Activated CD4-positive, alpha-beta memory T cell treated with anti-CD3 and anti-CD28 coated beads, Interleukin-2, amount 10 ng/mL, durations not matched to agents 7 days and 5 days (primary cell): ENCODE measurements at regions not wholly inside any gene's neighbourhood (a gene's known extent, or its start where the extent isn't known, plus 50 kb on each side); places are given as distances from the start of the nearest gene placed in this dataset.
"Not testable (repeated sequence)": the region's sequence is repeated elsewhere in the genome, so short reads cannot be mapped to it uniquely, and the experiment has no call there.

Experiments
- CTCF ChIA-PET: fragments of 350-600 bp; sonication (Branson Sonifier 250); formaldehyde crosslinking; loops from one replicate; lab custom pipeline; 2021; ENCODE audit warnings: antibody characterized with exemption, inconsistent platforms; lab: Charles Lee
- POLR2A ChIA-PET: fragments of 350-600 bp; sonication (Branson Sonifier 250); formaldehyde crosslinking; loops from one replicate; lab custom pipeline; 2021; ENCODE audit warnings: antibody characterized with exemption; lab: Charles Lee
- DNase-seq: peaks from one replicate; pipeline ENCODE4 v3.0.0-alpha.2; 2020
- H3K27ac Mint-ChIP-seq: one replicate; pipeline ENCODE4 v1.8.0; 2021; ENCODE audit warnings: mild to moderate bottlenecking, mixed read lengths
- H3K27me3 Mint-ChIP-seq: one replicate; pipeline ENCODE4 v1.8.0; 2021; ENCODE audit warnings: mixed read lengths
- H3K36me3 Mint-ChIP-seq: one replicate; pipeline ENCODE4 v1.8.0; 2021; ENCODE audit warnings: low read depth, mixed read lengths
- H3K4me1 Mint-ChIP-seq: one replicate; pipeline ENCODE4 v1.8.0; 2021; ENCODE audit warnings: mixed read lengths
- H3K4me3 Mint-ChIP-seq: one replicate; pipeline ENCODE4 v1.8.0; 2021; ENCODE audit warnings: mild to moderate bottlenecking, mixed read lengths
- H3K9me3 Mint-ChIP-seq: one replicate; pipeline ENCODE4 v1.8.0; 2021; ENCODE audit warnings: mixed read lengths

GRCh38 chr6:77136086-77136485 is 327.2 kb downstream of the HTR1B start:
- ChIA-PET CTCF (interaction anchor here (0.6 kb wide), 1 partner anchor 1473 kb away, joined by 3 read pairs; no protein-coding TSS in a partner anchor), POLR2A (interaction anchor here (0.7 kb wide), 1 partner anchor 1448 kb away, joined by 3 read pairs; no protein-coding TSS in a partner anchor)
- no peaks in the 10 kb centered on the region for H3K9me3 Mint-ChIP-seq
- no peaks in the 10 kb centered on the region for H3K36me3 Mint-ChIP-seq
- no peak for DNase-seq
- H3K4me3 Mint-ChIP-seq = no peak overlapping the region
- no peaks in the 10 kb centered on the region for H3K4me1 Mint-ChIP-seq
- H3K27ac Mint-ChIP-seq = no peak overlapping the region
- no peaks in the 10 kb centered on the region for H3K27me3 Mint-ChIP-seq

- ChIA-PET POLR2A (no interaction called here), CTCF (no interaction called here)
- DNase-seq = no peak
- Mint-ChIP-seq H3K27ac (no peak overlapping the region), H3K36me3 (no peaks in the 10 kb centered on the region), H3K9me3 (peaks cover 6% of the 10 kb centered on the region), H3K27me3 (no peaks in the 10 kb centered on the region), H3K4me3 (no peak overlapping the region), H3K4me1 (no peaks in the 10 kb centered on the region)
Observed at GRCh38 chr6:77133031-77133430, 330.3 kb downstream of the HTR1B start.

- POLR2A ChIA-PET = no interaction called here
- no peak overlapping the region for H3K4me3 Mint-ChIP-seq
Observed at GRCh38 chr6:77131426-77131825, 331.9 kb downstream of the HTR1B start.

GRCh38 chr6:77124604-77125003 is 338.7 kb downstream of the HTR1B start:
- Mint-ChIP-seq H3K9me3 (peaks cover 24% of the 10 kb centered on the region), H3K36me3 (no peaks in the 10 kb centered on the region), H3K4me3 (no peak overlapping the region), H3K4me1 (no peaks in the 10 kb centered on the region), H3K27me3 (no peaks in the 10 kb centered on the region), H3K27ac (no peak overlapping the region)
- ChIA-PET POLR2A (no interaction called here), CTCF (no interaction called here)
- DNase-seq = no peak

More at GRCh38 chr6:77131426-77131825, 331.9 kb downstream of the HTR1B start:
- Mint-ChIP-seq H3K36me3 (no peaks in the 10 kb centered on the region), H3K9me3 (peaks cover 14% of the 10 kb centered on the region), H3K4me1 (no peaks in the 10 kb centered on the region), H3K27ac (no peak overlapping the region), H3K27me3 (no peaks in the 10 kb centered on the region)
- no peak for DNase-seq
- CTCF ChIA-PET = no interaction called here

GRCh38 chr6:77123527-77123926 is 339.8 kb downstream of the HTR1B start:
- H3K27me3 Mint-ChIP-seq = no peaks in the 10 kb centered on the region

GRCh38 chr6:77106992-77107391 is 356.3 kb downstream of the HTR1B start:
- ChIA-PET POLR2A (no interaction called here), CTCF (no interaction called here)
- H3K9me3 Mint-ChIP-seq = peaks cover 2% of the 10 kb centered on the region
- DNase-seq = no peak
- no peaks in the 10 kb centered on the region for H3K4me1 Mint-ChIP-seq
- H3K36me3 Mint-ChIP-seq = no peaks in the 10 kb centered on the region
- no peaks in the 10 kb centered on the region for H3K27me3 Mint-ChIP-seq
- no peak overlapping the region for H3K4me3 Mint-ChIP-seq
- no peak overlapping the region for H3K27ac Mint-ChIP-seq

More at GRCh38 chr6:77123527-77123926, 339.8 kb downstream of the HTR1B start:
- DNase-seq = no peak
- CTCF ChIA-PET = no interaction called here
- no peaks in the 10 kb centered on the region for H3K36me3 Mint-ChIP-seq
- POLR2A ChIA-PET = no interaction called here
- no peak overlapping the region for H3K4me3 Mint-ChIP-seq
- H3K9me3 Mint-ChIP-seq = peaks cover 24% of the 10 kb centered on the region
- H3K27ac Mint-ChIP-seq = no peak overlapping the region
- H3K4me1 Mint-ChIP-seq = no peaks in the 10 kb centered on the region

- Mint-ChIP-seq H3K4me3 (no peak overlapping the region), H3K9me3 (no peaks in the 10 kb centered on the region), H3K27ac (no peak overlapping the region), H3K27me3 (no peaks in the 10 kb centered on the region), H3K4me1 (no peaks in the 10 kb centered on the region), H3K36me3 (no peaks in the 10 kb centered on the region)
- CTCF ChIA-PET = no interaction called here
- DNase-seq = no peak
- POLR2A ChIA-PET = no interaction called here
Observed at GRCh38 chr6:77105091-77105490, 358.2 kb downstream of the HTR1B start.

GRCh38 chr6:77097940-77098339 is 365.4 kb downstream of the HTR1B start:
- Mint-ChIP-seq H3K9me3 (no peaks in the 10 kb centered on the region), H3K4me3 (no peak overlapping the region)

GRCh38 chr6:77095936-77096627 is 367.2 kb downstream of the HTR1B start:
- H3K27me3 Mint-ChIP-seq = no peaks in the 10 kb centered on the region
- POLR2A ChIA-PET = no interaction called here
- no peak for DNase-seq
- H3K9me3 Mint-ChIP-seq = peaks cover 4% of the 10 kb centered on the region
- CTCF ChIA-PET = no interaction called here
- no peak overlapping the region for H3K27ac Mint-ChIP-seq
- no peak overlapping the region for H3K4me3 Mint-ChIP-seq
- no peaks in the 10 kb centered on the region for H3K4me1 Mint-ChIP-seq
- no peaks in the 10 kb centered on the region for H3K36me3 Mint-ChIP-seq

More at GRCh38 chr6:77097940-77098339, 365.4 kb downstream of the HTR1B start:
- ChIA-PET CTCF (no interaction called here), POLR2A (no interaction called here)
- Mint-ChIP-seq H3K27me3 (no peaks in the 10 kb centered on the region), H3K36me3 (no peaks in the 10 kb centered on the region), H3K4me1 (no peaks in the 10 kb centered on the region), H3K27ac (no peak overlapping the region)
- no peak for DNase-seq

GRCh38 chr6:77094821-77095220 is 368.5 kb downstream of the HTR1B start:
- no peak for DNase-seq
- Mint-ChIP-seq H3K4me3 (no peak overlapping the region), H3K27me3 (no peaks in the 10 kb centered on the region), H3K9me3 (peaks cover 4% of the 10 kb centered on the region), H3K27ac (no peak overlapping the region), H3K4me1 (no peaks in the 10 kb centered on the region), H3K36me3 (no peaks in the 10 kb centered on the region)
- POLR2A ChIA-PET = no interaction called here
- CTCF ChIA-PET = no interaction called here

GRCh38 chr6:77092971-77093370 is 370.3 kb downstream of the HTR1B start:
- H3K9me3 Mint-ChIP-seq = peaks cover 13% of the 10 kb centered on the region
- no peak overlapping the region for H3K4me3 Mint-ChIP-seq
- no peaks in the 10 kb centered on the region for H3K36me3 Mint-ChIP-seq
- DNase-seq = no peak
- ChIA-PET POLR2A (no interaction called here), CTCF (no interaction called here)
- no peak overlapping the region for H3K27ac Mint-ChIP-seq
- no peaks in the 10 kb centered on the region for H3K27me3 Mint-ChIP-seq
- H3K4me1 Mint-ChIP-seq = no peaks in the 10 kb centered on the region

- H3K36me3 Mint-ChIP-seq = no peaks in the 10 kb centered on the region
- CTCF ChIA-PET = no interaction called here
Observed at GRCh38 chr6:77089776-77090175, 373.5 kb downstream of the HTR1B start.

GRCh38 chr6:77087794-77088318 is 375.4 kb downstream of the HTR1B start:
- H3K4me1 Mint-ChIP-seq, H3K4me3 Mint-ChIP-seq, POLR2A ChIA-PET, H3K36me3 Mint-ChIP-seq, H3K27ac Mint-ChIP-seq, CTCF ChIA-PET, H3K27me3 Mint-ChIP-seq, DNase-seq: not testable (repeated sequence)
- peaks cover 13% of the 10 kb centered on the region for H3K9me3 Mint-ChIP-seq

More at GRCh38 chr6:77089776-77090175, 373.5 kb downstream of the HTR1B start:
- no peak for DNase-seq
- H3K4me1 Mint-ChIP-seq = no peaks in the 10 kb centered on the region
- POLR2A ChIA-PET = no interaction called here
- H3K9me3 Mint-ChIP-seq = peaks cover 13% of the 10 kb centered on the region
- no peaks in the 10 kb centered on the region for H3K27me3 Mint-ChIP-seq
- H3K27ac Mint-ChIP-seq = no peak overlapping the region
- no peak overlapping the region for H3K4me3 Mint-ChIP-seq
